Omental fat pad (tissue), 3 donors: ENCODE measurements at regions not wholly inside any gene's neighbourhood (a gene's known extent, or its start where the extent isn't known, plus 50 kb on each side); places are given as distances from the start of the nearest gene placed in this dataset.

Source experiments
- ATAC-seq: fragments of 150-250 bp; one replicate; pipeline ENCODE4 v1.9.1; 2016; ENCODE audit warnings: mild to moderate bottlenecking, moderate library complexity; ENCODE audit not compliant: low FRiP score
- DNase-seq: peaks from one replicate; pipeline ENCODE4 v3.0.0-alpha.2; 2019; ENCODE audit warnings: low spot score
- TF ChIP-seq, protein P1 (sequence below), 3 donors: fragments of 450-650 bp; IDR thresholded peaks; one replicate each; pipeline ENCODE4 v1.5.1; 2016 to 2017; ENCODE audit warnings: antibody characterized with exemption in 3 of 3, mild to moderate bottlenecking in 3 of 3, moderate library complexity in 2 of 3

DNA sequence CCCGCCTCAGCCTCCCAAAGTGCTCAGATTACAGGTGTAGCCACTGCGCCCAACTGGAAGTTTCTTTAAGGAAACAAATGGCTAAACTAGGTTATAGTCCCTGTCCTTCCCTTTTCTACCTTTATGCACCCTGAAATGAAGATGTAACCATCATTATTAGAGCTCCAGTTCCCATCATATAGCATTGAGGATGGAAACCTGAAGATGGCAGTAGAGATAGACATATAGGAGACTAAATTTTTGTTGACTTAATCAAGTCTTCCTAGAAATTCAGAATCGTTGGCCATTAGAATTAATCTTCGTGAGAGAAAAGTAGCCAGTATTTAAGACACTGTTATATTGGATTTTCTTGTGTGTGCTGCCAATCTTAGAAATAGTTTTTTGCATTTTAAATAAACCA lies 1016.3 kb upstream of the NCAM2 start:
- TF ChIP-seq, protein P1, sequence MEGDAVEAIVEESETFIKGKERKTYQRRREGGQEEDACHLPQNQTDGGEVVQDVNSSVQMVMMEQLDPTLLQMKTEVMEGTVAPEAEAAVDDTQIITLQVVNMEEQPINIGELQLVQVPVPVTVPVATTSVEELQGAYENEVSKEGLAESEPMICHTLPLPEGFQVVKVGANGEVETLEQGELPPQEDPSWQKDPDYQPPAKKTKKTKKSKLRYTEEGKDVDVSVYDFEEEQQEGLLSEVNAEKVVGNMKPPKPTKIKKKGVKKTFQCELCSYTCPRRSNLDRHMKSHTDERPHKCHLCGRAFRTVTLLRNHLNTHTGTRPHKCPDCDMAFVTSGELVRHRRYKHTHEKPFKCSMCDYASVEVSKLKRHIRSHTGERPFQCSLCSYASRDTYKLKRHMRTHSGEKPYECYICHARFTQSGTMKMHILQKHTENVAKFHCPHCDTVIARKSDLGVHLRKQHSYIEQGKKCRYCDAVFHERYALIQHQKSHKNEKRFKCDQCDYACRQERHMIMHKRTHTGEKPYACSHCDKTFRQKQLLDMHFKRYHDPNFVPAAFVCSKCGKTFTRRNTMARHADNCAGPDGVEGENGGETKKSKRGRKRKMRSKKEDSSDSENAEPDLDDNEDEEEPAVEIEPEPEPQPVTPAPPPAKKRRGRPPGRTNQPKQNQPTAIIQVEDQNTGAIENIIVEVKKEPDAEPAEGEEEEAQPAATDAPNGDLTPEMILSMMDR (IDR thresholded peaks at IDR 0.05) = no peak
- ATAC-seq = no peak
- DNase-seq = no peak

DNA sequence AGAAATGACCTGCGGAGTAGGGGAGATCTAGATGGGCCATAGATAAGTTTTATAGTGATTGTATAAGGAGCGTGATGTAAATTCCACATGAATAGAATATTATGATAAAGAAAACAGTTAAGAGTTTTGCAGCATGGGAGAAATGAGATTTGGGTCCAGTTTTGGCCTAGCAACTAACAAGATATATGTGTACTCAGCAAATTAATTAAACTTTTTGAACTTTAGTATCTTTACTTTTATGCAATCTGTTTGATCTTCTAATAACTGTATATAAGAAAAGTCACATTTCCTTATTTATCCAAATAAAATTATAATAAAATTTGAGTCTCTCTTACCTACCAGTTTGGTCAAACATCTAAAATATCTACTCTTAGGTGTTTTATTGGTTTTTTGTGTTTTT lies 1011.8 kb upstream of the NCAM2 start:
- no peak for ATAC-seq
- TF ChIP-seq, protein P1 (IDR thresholded peaks at IDR 0.05) = no peak
- no peak for DNase-seq

DNA sequence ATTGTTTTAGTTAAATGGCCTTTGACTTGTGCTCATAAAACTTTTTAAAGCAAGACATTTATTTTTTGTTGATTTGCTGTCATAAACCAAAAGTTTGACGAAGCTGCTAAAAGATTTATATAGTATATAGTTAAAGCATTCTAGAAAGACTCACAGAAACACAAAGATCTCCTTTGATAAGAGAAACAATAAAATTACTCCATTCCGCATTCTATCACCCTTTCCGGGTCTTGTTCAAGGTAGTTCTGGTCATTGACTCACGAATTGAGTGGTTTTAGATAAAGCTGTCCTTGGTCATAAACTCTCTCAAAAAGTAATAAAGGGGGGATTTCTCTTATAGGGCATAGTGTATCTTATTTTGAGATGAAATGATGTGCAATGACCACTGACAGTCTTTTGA lies 1010.5 kb upstream of the NCAM2 start:
- TF ChIP-seq, protein P1 (IDR thresholded peaks at IDR 0.05) = no peak
- DNase-seq (no peak), ATAC-seq (no peak)

DNA sequence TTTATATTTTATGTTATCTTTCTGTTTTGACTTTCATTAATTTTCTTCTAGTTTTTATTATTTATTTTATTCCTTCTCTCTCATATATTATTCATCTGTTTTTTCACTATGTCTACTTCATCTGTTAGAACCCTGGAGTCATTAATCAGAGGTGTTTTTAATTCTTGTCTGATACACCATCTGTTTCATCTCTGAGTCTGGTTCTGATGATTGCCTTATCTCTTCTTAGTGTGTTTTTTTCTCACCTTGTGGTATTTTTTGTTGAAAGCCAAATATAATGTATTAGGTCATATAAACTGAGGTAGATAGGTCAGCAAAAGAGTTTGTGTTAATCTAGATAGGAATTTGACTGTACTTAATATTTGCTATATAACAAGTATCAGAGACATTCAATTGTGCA lies 1005.7 kb upstream of the NCAM2 start:
- TF ChIP-seq, protein P1 (IDR thresholded peaks at IDR 0.05) = no peak
- ATAC-seq = no peak

DNA sequence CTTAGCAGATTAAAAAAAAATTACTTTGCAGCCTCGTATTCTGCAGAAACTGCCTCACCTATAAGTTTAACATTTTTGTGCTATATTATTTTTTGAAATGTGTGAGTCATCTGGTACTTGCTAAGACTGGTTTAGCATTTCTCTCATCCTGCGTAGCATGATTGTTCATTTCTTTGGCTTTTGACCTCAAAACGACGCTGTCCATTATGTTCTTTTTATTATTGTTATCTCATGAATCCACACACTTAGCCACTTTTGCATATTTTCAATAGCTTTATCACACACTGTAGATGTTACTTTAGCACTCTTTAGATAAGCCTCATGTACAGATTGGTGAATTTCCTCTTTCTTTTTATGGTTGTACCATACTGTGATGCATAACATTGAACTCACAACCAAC lies 1004.9 kb upstream of the NCAM2 start:
- no peak for ATAC-seq
- no peak for DNase-seq
- TF ChIP-seq, protein P1 (IDR thresholded peaks at IDR 0.05) = no peak

More for the DNA sequence above, 1005.7 kb upstream of the NCAM2 start:
- no peak for DNase-seq

DNA sequence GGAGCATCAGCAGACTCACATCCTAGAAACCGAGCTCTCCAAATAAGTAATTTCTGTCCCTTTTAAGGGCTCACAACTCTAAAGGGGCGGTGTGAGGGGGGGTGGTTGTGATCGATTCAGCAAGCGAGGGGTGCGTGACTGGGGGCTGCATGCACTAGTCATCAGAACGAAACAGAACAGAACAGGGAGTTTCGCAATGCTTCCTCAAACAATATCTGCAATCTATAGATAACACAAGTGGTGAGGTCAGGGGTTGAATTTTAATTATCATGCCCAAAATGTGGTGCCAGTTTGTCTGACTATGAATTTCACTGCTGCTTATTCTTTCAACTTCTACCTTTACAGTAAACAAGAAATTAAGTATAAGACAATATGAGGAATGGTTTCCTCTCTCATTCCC lies 1003.0 kb upstream of the NCAM2 start:
- TF ChIP-seq, protein P1 (IDR thresholded peaks at IDR 0.05) = no peak
- DNase-seq (no peak), ATAC-seq (no peak)

DNA sequence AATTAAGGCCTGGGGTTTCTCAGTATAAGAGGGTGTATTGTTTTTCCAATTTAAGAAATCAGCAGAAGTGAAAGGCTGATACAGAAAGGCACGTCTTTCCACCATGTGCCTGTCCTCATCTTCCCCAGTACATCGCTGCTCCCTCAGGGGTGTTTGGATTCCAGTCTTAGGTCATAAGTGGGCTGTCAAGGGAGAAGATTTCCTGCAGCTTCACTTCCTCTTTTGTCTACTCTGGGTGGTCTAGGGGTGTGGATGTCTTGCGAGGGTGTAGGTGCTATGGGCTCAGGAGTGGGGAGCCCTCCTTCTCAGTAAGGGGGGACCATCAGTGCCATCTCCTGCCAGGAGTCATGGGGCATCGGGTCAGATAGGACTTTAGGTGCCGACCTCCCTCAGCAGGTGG lies 999.8 kb upstream of the NCAM2 start:
- TF ChIP-seq, protein P1 (IDR thresholded peaks at IDR 0.05) = no peak
- DNase-seq (no peak), ATAC-seq (no peak)
